ENCODE measurements at regions not wholly inside any gene's neighbourhood (a gene's known extent, or its start where the extent isn't known, plus 50 kb on each side); places are given as distances from the start of the nearest gene placed in this dataset.

DNA sequence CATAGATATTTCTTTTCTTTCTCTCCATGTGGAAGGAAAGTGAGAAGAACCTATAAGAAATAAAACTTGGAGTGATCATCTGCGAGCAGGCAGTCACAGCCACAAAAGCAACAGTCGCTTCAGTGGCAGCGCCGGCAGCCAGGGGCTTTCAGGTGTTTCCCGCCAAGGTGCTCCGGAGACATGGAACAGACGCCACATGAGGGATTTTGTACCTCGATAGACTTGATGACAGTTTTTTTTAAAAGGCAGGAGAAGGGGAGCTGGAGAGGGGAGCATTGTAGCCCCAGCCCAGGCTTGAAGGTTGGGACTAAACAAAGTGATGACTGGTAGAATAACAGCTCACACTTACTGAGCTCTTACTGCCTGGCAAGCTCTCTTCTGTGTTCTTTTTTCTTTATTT is 471.4 kb upstream of the B3GAT1 start (continued):
- TF ChIP-seq, protein P1, sequence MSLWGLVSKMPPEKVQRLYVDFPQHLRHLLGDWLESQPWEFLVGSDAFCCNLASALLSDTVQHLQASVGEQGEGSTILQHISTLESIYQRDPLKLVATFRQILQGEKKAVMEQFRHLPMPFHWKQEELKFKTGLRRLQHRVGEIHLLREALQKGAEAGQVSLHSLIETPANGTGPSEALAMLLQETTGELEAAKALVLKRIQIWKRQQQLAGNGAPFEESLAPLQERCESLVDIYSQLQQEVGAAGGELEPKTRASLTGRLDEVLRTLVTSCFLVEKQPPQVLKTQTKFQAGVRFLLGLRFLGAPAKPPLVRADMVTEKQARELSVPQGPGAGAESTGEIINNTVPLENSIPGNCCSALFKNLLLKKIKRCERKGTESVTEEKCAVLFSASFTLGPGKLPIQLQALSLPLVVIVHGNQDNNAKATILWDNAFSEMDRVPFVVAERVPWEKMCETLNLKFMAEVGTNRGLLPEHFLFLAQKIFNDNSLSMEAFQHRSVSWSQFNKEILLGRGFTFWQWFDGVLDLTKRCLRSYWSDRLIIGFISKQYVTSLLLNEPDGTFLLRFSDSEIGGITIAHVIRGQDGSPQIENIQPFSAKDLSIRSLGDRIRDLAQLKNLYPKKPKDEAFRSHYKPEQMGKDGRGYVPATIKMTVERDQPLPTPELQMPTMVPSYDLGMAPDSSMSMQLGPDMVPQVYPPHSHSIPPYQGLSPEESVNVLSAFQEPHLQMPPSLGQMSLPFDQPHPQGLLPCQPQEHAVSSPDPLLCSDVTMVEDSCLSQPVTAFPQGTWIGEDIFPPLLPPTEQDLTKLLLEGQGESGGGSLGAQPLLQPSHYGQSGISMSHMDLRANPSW (CRISPR knock-in tag; conservative IDR thresholded peaks at IDR 0.05; ENCODE audit: low read depth): no peak
- TF ChIP-seq, protein P2, sequence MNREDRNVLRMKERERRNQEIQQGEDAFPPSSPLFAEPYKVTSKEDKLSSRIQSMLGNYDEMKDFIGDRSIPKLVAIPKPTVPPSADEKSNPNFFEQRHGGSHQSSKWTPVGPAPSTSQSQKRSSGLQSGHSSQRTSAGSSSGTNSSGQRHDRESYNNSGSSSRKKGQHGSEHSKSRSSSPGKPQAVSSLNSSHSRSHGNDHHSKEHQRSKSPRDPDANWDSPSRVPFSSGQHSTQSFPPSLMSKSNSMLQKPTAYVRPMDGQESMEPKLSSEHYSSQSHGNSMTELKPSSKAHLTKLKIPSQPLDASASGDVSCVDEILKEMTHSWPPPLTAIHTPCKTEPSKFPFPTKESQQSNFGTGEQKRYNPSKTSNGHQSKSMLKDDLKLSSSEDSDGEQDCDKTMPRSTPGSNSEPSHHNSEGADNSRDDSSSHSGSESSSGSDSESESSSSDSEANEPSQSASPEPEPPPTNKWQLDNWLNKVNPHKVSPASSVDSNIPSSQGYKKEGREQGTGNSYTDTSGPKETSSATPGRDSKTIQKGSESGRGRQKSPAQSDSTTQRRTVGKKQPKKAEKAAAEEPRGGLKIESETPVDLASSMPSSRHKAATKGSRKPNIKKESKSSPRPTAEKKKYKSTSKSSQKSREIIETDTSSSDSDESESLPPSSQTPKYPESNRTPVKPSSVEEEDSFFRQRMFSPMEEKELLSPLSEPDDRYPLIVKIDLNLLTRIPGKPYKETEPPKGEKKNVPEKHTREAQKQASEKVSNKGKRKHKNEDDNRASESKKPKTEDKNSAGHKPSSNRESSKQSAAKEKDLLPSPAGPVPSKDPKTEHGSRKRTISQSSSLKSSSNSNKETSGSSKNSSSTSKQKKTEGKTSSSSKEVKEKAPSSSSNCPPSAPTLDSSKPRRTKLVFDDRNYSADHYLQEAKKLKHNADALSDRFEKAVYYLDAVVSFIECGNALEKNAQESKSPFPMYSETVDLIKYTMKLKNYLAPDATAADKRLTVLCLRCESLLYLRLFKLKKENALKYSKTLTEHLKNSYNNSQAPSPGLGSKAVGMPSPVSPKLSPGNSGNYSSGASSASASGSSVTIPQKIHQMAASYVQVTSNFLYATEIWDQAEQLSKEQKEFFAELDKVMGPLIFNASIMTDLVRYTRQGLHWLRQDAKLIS (CRISPR knock-in tag; IDR thresholded peaks at IDR 0.05; ENCODE audit: borderline replicate concordance): no peak
- TF ChIP-seq ZNF232 (CRISPR knock-in tag; IDR thresholded peaks at IDR 0.05) (no peak), FOXJ3 (CRISPR knock-in tag; IDR thresholded peaks at IDR 0.05; ENCODE audit: borderline replicate concordance) (no peak)
- TF ChIP-seq, protein P3, sequence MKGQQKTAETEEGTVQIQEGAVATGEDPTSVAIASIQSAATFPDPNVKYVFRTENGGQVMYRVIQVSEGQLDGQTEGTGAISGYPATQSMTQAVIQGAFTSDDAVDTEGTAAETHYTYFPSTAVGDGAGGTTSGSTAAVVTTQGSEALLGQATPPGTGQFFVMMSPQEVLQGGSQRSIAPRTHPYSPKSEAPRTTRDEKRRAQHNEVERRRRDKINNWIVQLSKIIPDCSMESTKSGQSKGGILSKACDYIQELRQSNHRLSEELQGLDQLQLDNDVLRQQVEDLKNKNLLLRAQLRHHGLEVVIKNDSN (CRISPR knock-in tag; IDR thresholded peaks at IDR 0.05): no peak

DNA sequence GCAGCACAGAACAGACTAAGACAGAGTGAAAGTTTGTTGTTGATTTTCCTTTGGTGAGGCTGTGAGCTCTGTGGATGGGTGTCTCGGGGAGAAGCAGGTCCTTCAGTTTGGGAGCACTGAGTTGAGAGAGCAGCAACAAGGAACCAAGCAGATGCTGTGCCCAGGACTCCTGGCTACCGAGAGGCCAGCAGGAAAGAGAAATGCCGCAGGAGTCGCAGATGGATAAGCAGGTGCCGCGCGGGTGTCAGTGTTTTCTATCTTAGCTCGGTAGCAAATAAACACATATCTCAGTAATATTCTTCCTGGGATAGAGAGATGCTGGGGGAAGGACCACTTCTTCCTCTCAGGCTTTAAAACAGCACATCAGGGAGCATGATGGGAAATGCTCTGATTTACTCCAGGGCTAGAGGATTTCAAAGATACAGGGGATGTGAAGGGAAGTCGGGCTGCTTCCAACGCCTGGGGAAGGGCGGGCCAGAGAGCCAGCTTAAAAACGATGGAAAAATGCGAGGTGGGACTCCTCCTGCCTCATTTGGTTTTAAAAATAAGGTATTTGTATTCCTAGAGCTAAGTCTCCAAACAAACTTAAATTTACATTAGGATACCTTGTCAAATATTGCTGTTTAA is 470.7 kb upstream of the B3GAT1 start:
- Mint-ChIP-seq H3K9me3 (peaks cover 17% of the 10 kb centered on the region), H3K36me3 (peaks cover 9% of the 10 kb centered on the region; the same call in 1 of the 2 replicates), H3K27me3 (ENCODE audit: low read depth) (peaks cover 15% of the 10 kb centered on the region), H3K4me1 (peaks cover 8% of the 10 kb centered on the region), H3K4me3 (no peak overlapping the region), H3K27ac (no peak overlapping the region)
- DNase-seq (ENCODE audit: low spot score) (no peak), ATAC-seq (peak; percentile 53; the same call in 1 of the 2 replicates)
- CTCF ChIA-PET: interaction anchor here (2.8 kb wide), 1 partner anchor 14 kb away, joined by 14 read pairs; no protein-coding TSS in a partner anchor
- POLR2A ChIA-PET: no interaction called here
- TF ChIP-seq TEAD4 (CRISPR knock-in tag; IDR thresholded peaks at IDR 0.05): no peak

DNA sequence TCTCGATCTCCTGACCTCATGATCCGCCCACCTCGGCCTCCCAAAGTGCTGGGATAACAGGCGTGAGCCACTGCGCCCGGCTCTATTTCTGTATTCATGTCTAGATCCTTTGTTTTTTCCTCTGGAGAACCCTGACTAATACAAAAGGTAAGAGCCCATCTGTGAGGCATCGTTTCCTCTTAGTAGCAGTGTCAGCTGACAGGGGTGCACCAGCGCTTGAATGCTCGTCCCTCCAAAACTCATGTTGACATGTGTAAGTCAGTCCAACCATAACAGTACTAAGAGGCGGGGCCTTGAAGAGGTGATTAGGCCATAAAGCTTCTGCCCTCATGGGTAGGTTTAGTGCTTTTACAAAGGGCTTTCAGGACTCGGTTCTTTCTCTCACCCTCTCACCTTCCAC is 470.1 kb upstream of the B3GAT1 start:
- ATAC-seq (no peak), DNase-seq (ENCODE audit: low spot score) (no peak)
- H3K4me3 Mint-ChIP-seq: no peak overlapping the region
- H3K9me3 Mint-ChIP-seq: peaks cover 12% of the 10 kb centered on the region
- POLR2A ChIA-PET: no interaction called here
- no peak overlapping the region for H3K27ac Mint-ChIP-seq
- peaks cover 15% of the 10 kb centered on the region for H3K27me3 Mint-ChIP-seq (ENCODE audit: low read depth)
- H3K36me3 Mint-ChIP-seq: 0 out of 2 replicates have a peak, but pooled peaks cover 4% of the 10 kb centered on the region
- H3K4me1 Mint-ChIP-seq: peaks cover 8% of the 10 kb centered on the region
- CTCF ChIA-PET: interaction anchor here (2.8 kb wide), 1 partner anchor 14 kb away, joined by 14 read pairs; no protein-coding TSS in a partner anchor
- TF ChIP-seq, protein P4, sequence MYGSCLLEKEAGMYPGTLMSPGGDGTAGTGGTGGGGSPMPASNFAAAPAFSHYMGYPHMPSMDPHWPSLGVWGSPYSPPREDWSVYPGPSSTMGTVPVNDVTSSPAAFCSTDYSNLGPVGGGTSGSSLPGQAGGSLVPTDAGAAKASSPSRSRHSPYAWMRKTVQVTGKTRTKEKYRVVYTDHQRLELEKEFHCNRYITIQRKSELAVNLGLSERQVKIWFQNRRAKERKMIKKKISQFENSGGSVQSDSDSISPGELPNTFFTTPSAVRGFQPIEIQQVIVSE (CRISPR knock-in tag; IDR thresholded peaks at IDR 0.05; ENCODE audit: borderline replicate concordance): no peak
- TF ChIP-seq ZNF219 (CRISPR knock-in tag; IDR thresholded peaks at IDR 0.05; ENCODE audit: borderline replicate concordance) (no peak), ZNF317 (CRISPR knock-in tag; IDR thresholded peaks at IDR 0.05; ENCODE audit: borderline replicate concordance, low read depth) (no peak), GRHL2 (CRISPR knock-in tag; IDR thresholded peaks at IDR 0.05; ENCODE audit: insufficient replicate concordance, severe bottlenecking) (no peak), ESRRA (CRISPR knock-in tag; IDR thresholded peaks at IDR 0.05; ENCODE audit: borderline replicate concordance) (no peak), CBFB (CRISPR knock-in tag; IDR thresholded peaks at IDR 0.05; ENCODE audit: low read depth) (no peak), RELA (CRISPR knock-in tag; IDR thresholded peaks at IDR 0.05; ENCODE audit: borderline replicate concordance) (no peak), OVOL2 (CRISPR knock-in tag; IDR thresholded peaks at IDR 0.05; ENCODE audit: borderline replicate concordance) (no peak)
- TF ChIP-seq, protein P5, sequence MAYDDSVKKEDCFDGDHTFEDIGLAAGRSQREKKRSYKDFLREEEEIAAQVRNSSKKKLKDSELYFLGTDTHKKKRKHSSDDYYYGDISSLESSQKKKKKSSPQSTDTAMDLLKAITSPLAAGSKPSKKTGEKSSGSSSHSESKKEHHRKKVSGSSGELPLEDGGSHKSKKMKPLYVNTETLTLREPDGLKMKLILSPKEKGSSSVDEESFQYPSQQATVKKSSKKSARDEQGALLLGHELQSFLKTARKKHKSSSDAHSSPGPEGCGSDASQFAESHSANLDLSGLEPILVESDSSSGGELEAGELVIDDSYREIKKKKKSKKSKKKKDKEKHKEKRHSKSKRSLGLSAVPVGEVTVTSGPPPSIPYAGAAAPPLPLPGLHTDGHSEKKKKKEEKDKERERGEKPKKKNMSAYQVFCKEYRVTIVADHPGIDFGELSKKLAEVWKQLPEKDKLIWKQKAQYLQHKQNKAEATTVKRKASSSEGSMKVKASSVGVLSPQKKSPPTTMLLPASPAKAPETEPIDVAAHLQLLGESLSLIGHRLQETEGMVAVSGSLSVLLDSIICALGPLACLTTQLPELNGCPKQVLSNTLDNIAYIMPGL (CRISPR knock-in tag; IDR thresholded peaks at IDR 0.05): no peak
- TF ChIP-seq, protein P1 (CRISPR knock-in tag; conservative IDR thresholded peaks at IDR 0.05; ENCODE audit: low read depth): no peak
- TF ChIP-seq, protein P6, sequence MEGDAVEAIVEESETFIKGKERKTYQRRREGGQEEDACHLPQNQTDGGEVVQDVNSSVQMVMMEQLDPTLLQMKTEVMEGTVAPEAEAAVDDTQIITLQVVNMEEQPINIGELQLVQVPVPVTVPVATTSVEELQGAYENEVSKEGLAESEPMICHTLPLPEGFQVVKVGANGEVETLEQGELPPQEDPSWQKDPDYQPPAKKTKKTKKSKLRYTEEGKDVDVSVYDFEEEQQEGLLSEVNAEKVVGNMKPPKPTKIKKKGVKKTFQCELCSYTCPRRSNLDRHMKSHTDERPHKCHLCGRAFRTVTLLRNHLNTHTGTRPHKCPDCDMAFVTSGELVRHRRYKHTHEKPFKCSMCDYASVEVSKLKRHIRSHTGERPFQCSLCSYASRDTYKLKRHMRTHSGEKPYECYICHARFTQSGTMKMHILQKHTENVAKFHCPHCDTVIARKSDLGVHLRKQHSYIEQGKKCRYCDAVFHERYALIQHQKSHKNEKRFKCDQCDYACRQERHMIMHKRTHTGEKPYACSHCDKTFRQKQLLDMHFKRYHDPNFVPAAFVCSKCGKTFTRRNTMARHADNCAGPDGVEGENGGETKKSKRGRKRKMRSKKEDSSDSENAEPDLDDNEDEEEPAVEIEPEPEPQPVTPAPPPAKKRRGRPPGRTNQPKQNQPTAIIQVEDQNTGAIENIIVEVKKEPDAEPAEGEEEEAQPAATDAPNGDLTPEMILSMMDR (IDR thresholded peaks at IDR 0.05): no peak

Data from WTC11 (cell line).